Gastrocnemius medialis (tissue), 4 donors: ENCODE measurements at regions not wholly inside any gene's neighbourhood (a gene's known extent, or its start where the extent isn't known, plus 50 kb on each side); places are given as distances from the start of the nearest gene placed in this dataset.

Experiments used
- CTCF ChIP-seq, 5 experiments: fragments of 450-650 bp in 3 of 5; fragments of 200-600 bp in 2 of 5; sonication (generic) in 2 of 5; IDR thresholded peaks in 4 of 5; conservative IDR thresholded peaks in 1 of 5; 1 replicate in 4 of 5; 2 replicates in 1 of 5; pipeline ENCODE4 v1.5.1; 2016 to 2019; ENCODE audit warnings: antibody characterized with exemption in 5 of 5, mild to moderate bottlenecking in 3 of 5, moderate library complexity in 3 of 5
- POLR2A ChIP-seq, 2 donors: fragments of 450-650 bp; IDR thresholded peaks; one replicate each; pipeline ENCODE4 v1.6.1; 2017; ENCODE audit warnings: antibody characterized with exemption in 2 of 2, mild to moderate bottlenecking in 2 of 2, moderate library complexity in 2 of 2

DNA sequence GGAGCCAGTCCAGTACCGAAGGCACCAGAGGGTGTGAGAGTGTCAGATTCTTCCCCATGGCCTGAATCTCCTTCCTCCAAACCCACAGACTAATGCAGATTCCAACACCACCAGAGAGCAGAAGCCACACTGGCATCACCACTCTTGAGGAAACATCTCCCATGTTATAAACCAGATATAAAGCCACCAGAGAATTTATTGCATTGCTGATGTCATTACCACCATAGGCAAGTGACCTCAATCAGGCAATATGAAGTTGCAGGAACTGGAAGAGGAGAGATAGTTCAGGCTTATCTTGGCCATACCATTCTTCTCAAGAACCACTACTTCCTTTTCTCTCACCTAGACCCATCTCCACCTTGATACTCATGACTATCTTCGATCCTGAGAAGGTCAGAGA is 653.4 kb downstream of the TMEM121 start:
- TF ChIP-seq CTCF (IDR thresholded peaks at IDR 0.05 in 4 of 5, conservative IDR thresholded peaks at IDR 0.05 in 1 of 5), result no peak
- no peak for TF ChIP-seq POLR2A (IDR thresholded peaks at IDR 0.05)
